Right hindlimb (tissue), 1 donor: ENCODE measurements at regions not wholly inside any gene's neighbourhood (a gene's known extent, or its start where the extent isn't known, plus 50 kb on each side); places are given as distances from the start of the nearest gene placed in this dataset.
"Not testable (repeated sequence)": the region's sequence is repeated elsewhere in the genome, so short reads cannot be mapped to it uniquely, and the experiment has no call there.

Experiments used
- DNase-seq: peaks from one replicate; pipeline ENCODE4 v3.0.0-alpha.2; 2018

GRCh38 chr6:169142538-169142844 is 111.2 kb downstream of the THBS2 start:
- DNase-seq: no peak

GRCh38 chr6:169141671-169142537 is 111.7 kb downstream of the THBS2 start:
- peak; percentile 64 for DNase-seq

DNA sequence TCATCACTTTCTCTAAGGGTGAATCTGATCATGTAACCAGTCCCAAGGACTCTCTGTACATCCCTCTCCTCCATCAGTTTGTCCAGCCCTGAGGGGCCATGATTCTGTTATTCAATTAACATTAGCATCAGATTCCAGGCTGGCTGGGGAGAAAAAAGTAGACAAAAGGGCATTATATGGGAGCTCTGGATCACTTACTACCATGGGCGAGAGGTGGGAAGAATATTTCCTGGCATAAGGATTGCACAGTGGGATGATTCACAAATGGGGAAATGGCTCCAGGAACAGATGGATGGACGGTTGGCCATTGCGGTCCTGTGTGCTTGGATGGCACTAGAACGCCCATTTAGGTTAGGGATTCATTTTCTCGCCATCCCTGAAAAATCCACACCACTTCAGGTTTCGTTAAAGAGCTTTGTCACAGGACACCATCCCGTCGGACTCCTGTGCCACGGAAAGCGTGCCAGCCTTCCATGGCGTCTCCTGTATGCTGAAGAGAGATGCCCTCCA is 112.6 kb downstream of the THBS2 start:
- no peak for DNase-seq

- DNase-seq: no peak
Measured at GRCh38 chr6:169139179-169139971, 114.3 kb downstream of the THBS2 start.

- no peak for DNase-seq
Measured at GRCh38 chr6:169132352-169132940, 121.2 kb downstream of the THBS2 start.

GRCh38 chr6:169131390-169131789 is 122.3 kb downstream of the THBS2 start:
- DNase-seq: no peak

GRCh38 chr6:169130113-169130512 is 123.5 kb downstream of the THBS2 start:
- DNase-seq: no peak

DNA sequence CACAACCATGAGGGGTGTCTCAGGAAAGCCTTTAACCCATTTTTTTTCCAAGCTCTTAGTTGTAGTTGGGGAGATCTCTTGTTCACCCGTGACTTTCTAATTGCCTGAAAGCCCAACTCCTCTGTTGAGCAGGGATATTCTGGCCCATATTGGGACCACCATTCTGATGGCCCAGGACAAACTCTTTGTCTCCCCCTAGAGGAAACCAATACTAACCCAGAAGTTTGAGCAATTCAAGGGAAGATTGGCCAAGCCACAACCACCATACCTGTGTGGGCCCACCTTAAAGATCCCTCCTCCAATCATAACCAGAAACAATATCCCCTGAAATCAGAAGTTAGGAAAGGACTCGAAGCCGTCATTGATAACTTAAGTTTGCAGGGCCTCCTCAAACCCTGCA is 132.6 kb downstream of the THBS2 start:
- DNase-seq: no peak

- DNase-seq: no peak
Measured at GRCh38 chr6:169119669-169120068, 134.0 kb downstream of the THBS2 start.

DNA sequence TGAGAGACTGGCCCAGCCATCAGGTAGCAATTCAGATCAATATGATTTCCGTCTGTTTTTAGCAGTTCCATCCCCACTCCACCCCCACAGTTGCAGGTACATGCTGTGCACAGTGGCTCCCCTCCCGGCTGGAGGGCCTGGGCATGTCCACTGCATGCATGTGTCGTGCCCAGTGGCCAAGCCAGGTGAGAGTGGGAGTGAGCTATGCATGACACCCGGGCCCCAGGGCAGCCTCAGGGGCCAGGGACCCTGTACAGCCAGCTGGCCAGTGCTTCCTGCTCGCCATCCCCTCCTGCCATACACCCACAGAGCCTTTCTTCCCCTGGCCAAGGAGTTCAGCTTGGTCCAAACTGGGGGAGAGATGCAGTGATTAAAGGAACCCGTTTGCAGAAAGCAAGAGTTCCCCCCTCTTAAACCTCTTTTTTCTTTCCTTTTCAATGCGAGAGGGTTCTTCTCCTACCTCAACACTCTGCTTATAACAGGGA is 135.3 kb downstream of the THBS2 start:
- no peak for DNase-seq

DNA sequence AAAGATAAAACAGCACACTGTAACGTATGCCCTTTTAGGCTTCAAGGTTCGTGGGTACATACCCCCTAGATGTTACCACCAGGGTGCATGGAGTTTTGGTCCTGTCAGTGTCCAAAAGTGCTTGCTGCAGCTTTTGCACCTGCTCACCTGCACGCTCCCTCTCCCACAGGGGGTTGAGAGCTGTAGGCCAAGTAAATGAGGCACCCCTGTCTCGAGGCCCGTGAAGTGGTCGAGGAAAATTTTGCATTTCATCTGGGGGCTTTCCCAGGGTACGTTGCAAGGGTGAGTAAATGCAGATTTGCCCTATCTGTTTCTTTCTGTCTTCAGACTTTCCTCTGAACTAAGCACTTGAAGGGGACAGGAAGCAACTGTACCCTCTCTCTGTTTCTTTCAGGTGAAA is 136.0 kb downstream of the THBS2 start:
- no peak for DNase-seq

- no peak for DNase-seq
Measured at GRCh38 chr6:169115632-169116031, 138.0 kb downstream of the THBS2 start.

GRCh38 chr6:169114632-169115031 is 139.0 kb downstream of the THBS2 start:
- DNase-seq: not testable (repeated sequence)

DNA sequence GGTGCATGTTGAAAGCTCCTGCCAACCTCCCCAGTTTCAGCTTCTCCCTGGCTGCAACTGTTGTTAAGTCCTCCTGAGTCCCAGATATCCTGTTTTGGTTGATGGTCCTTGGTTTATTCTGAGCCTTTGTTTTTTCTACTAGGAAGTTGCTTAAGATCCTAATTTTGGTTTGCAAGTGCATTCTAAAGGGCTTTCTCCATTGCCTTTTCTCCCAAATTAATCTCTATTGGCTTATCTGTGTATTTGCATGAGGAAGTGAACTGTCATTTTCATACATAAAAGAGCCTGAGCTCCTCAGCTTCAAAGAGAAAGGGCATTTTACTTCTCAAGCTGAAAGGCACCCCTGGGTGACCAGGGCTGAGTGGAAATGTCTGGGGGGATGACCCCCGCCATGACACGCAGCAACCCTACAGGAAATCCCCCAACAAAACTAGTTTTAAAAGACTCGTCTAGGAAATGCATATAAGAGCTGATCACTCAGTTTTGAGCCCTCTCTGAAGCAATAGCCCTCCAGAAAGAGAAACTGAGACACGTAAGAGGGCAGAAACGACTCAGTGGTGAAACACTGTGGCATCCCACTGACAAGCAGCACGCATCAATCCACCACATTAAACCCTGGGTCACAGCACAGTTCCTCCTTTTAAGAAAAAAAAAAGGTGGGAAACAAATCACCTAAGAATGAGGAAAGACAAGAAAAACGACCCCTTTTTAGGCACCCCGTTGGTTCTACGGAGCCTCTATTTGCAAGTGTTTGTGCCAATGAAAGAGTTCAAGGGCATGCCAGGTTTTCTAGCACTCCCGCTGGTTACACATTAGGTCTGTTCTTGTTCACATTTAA is 140.9 kb downstream of the THBS2 start:
- no peak for DNase-seq

GRCh38 chr6:169111203-169111602 is 142.4 kb downstream of the THBS2 start:
- DNase-seq: no peak

GRCh38 chr6:169109411-169110220 is 144.0 kb downstream of the THBS2 start:
- no peak for DNase-seq

DNA sequence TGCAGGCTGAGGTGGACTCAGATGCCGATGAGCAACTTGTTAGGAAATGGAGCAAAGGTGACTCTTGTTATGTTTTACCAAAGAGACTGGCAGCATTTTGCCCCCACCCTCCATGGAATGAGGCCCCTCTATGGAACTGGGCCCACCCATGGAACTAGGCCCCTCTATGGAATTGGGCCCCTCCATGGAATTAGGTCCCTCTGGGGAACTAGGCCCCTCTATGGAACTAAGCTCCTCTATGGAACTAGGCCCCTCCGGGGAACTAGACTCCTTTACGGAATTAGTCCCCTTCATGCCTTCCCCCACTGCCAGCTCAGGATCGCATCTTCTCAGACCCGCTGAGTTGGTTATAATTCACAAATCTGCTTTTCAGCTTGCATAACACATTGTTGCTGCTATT is 144.9 kb downstream of the THBS2 start:
- DNase-seq: no peak

GRCh38 chr6:169106176-169106575 is 147.5 kb downstream of the THBS2 start:
- no peak for DNase-seq

DNA sequence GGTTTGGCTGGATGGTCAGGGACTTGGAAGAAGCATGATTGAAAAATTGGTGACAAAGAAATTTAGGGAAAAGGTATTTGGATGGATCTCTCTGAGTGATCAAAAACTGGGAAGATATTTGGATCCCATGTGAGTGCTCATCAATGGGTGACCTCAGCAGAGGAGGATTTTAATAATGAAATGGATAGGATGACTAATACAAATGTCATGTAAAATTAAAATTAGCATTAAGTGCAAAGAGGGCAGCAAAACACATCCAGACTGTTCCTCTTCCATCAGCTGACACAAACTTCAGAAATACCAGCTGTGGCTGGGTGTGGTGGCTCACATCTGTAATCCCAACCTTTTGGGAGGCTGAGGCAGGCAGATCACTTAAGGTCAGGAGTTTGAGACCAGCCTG is 151.7 kb downstream of the THBS2 start:
- DNase-seq: no peak

DNA sequence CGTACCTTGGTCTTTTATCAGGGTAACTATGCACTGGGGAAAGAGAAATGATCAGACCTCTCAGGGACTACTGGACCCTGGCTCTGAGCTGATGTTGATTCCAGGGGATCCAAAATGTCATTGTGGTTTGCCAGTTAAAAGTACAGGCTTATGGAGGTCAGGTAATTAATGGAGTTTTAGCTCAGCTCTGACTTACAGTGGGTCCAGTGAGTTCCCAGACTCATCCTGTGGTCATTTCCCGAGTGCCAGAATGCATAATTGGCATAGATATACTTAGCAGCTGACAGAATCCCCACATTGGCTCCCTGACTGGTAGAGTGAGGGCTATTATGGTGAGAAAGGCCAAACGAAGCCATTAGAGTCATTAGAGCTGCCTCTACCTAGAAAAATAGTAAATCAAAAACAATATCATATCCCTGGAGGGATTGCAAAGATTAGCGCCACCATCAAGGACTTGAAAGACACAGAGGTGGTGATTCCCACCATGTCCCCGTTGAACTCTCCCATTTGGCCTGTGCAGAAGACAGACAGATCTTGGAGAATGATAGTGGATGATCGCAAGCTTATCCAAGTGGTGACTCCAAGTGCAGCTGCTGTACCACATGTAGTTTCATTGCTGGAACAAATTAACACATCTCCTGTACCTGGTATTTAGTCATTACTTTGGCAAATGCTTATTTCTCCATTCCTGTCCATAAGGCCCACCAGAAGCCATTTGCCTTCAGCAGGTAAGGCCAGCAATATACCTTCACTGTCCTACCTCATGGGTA is 152.4 kb downstream of the THBS2 start:
- no peak for DNase-seq
